Erythroblast (primary cell): ENCODE measurements at regions not wholly inside any gene's neighbourhood (a gene's known extent, or its start where the extent isn't known, plus 50 kb on each side); places are given as distances from the start of the nearest gene placed in this dataset.

Experiments
- GATA1 ChIP-seq: IDR thresholded peaks from 2 replicates; pipeline ENCODE4 v1.6.1; 2011; ENCODE audit warnings: low read depth, mild to moderate bottlenecking, control low read depth, low read length, moderate library complexity
- POLR2A ChIP-seq: IDR thresholded peaks from 2 replicates; pipeline ENCODE4 v1.6.1; 2011; ENCODE audit warnings: mild to moderate bottlenecking, low read length

GRCh38 chr3:106830334-106830733 is 546.9 kb upstream of the CCDC54 start:
- TF ChIP-seq POLR2A = no peak
- TF ChIP-seq GATA1 = no peak
